Keratinocyte (primary cell): ENCODE measurements at regions not wholly inside any gene's neighbourhood (a gene's known extent, or its start where the extent isn't known, plus 50 kb on each side); places are given as distances from the start of the nearest gene placed in this dataset.

Experiments
- DNase-seq: peaks from one replicate; pipeline ENCODE4 v3.0.0-alpha.2; 2011; ENCODE audit warnings: low read depth, missing footprints, low spot score
- FAIRE-seq: peaks from 2 replicates; lab custom pipeline; 2011; peaks lifted over from hg19 to GRCh38; lab: Jason Lieb, UNC
- H2AFZ ChIP-seq: 2 replicates; pipeline ENCODE4 v1.6.0; 2012; ENCODE audit warnings: low read length, control low read depth, inconsistent platforms; ENCODE audit not compliant: control insufficient read depth
- H3K27ac ChIP-seq: 2 replicates; pipeline ENCODE4 v1.5.1; 2011; ENCODE audit warnings: low read length; ENCODE audit not compliant: control insufficient read depth, insufficient read depth
- H3K27me3 ChIP-seq: 3 replicates; pipeline ENCODE4 v1.6.0; 2011; ENCODE audit warnings: low read length; ENCODE audit not compliant: control insufficient read depth, insufficient read depth; ENCODE audit errors: extremely low read depth
- H3K36me3 ChIP-seq, 2 experiments: 2 replicates in 1 of 2; 3 replicates in 1 of 2; pipeline ENCODE4 v1.5.1; 2011; ENCODE audit warnings: low read length in 2 of 2, mild to moderate bottlenecking in 1 of 2; ENCODE audit not compliant: control insufficient read depth in 2 of 2, insufficient read depth in 2 of 2; ENCODE audit errors: extremely low read depth in 1 of 2
- H3K4me1 ChIP-seq: 3 replicates; pipeline ENCODE4 v1.5.1; 2011; ENCODE audit warnings: low read length; ENCODE audit not compliant: control insufficient read depth, insufficient read depth; ENCODE audit errors: extremely low read depth
- H3K4me2 ChIP-seq: 3 replicates; pipeline ENCODE4 v1.6.0; 2011; ENCODE audit warnings: low read depth, low read length; ENCODE audit not compliant: control insufficient read depth, insufficient read depth; ENCODE audit errors: extremely low read depth
- H3K4me3 ChIP-seq, 3 experiments: fragments of 200-600 bp in 1 of 3; sonication (generic) in 1 of 3; 2 replicates in 2 of 3; 3 replicates in 1 of 3; pipeline ENCODE4 v1.5.1; 2011 to 2016; ENCODE audit warnings: low read length in 3 of 3, mild to moderate bottlenecking in 3 of 3, control low read depth in 2 of 3, inconsistent platforms in 1 of 3, low read depth in 1 of 3, mixed read lengths in 1 of 3, mixed run types in 1 of 3, moderate library complexity in 1 of 3; ENCODE audit not compliant: control insufficient read depth in 2 of 3, insufficient read depth in 2 of 3; ENCODE audit errors: extremely low read depth in 1 of 3
- H3K79me2 ChIP-seq: 2 replicates; pipeline ENCODE4 v1.6.0; 2012; ENCODE audit warnings: low read length; ENCODE audit not compliant: control insufficient read depth, insufficient read depth
- H3K9ac ChIP-seq: 3 replicates; pipeline ENCODE4 v1.6.0; 2011; ENCODE audit warnings: low read length; ENCODE audit not compliant: control insufficient read depth, insufficient read depth; ENCODE audit errors: extremely low read depth
- H3K9me1 ChIP-seq: 3 replicates; pipeline ENCODE4 v1.6.0; 2011; ENCODE audit warnings: low read length; ENCODE audit not compliant: control insufficient read depth, insufficient read depth; ENCODE audit errors: extremely low read depth
- H3K9me3 ChIP-seq: 2 replicates; pipeline ENCODE4 v1.5.1; 2012; ENCODE audit warnings: low read depth, low read length; ENCODE audit not compliant: control insufficient read depth
- H4K20me1 ChIP-seq: 3 replicates; pipeline ENCODE4 v1.6.0; 2011; ENCODE audit warnings: low read length; ENCODE audit not compliant: control insufficient read depth, insufficient read depth; ENCODE audit errors: extremely low read depth
- CTCF ChIP-seq, 3 experiments: IDR thresholded peaks in 1 of 3; conservative IDR thresholded peaks in 1 of 3; optimal IDR thresholded peaks in 1 of 3; 2 replicates in 2 of 3; 3 replicates in 1 of 3; pipeline versions ENCODE3 to v1.5.1; 2011; ENCODE audit warnings: low read length in 3 of 3, mild to moderate bottlenecking in 3 of 3, moderate library complexity in 2 of 3, control low read depth in 1 of 3, inconsistent platforms in 1 of 3; ENCODE audit not compliant: insufficient read depth in 2 of 3; ENCODE audit errors: extremely low read depth in 1 of 3
- EZH2 ChIP-seq: IDR thresholded peaks from one replicate; pipeline ENCODE4 v1.6.1; 2012; ENCODE audit warnings: inconsistent platforms, mild to moderate bottlenecking, low read length, moderate library complexity
- dilution Hi-C: fragments of 300-500 bp; cut with MboI; formaldehyde crosslinking; loops from one replicate; pipeline ENCODE4 v1.7.0; 2020; ENCODE audit warnings: low sequenced_read_pairs; ENCODE audit not compliant: extremely low pct_ligation_motif_present

GRCh38 chr10:131617113-131617858 is 283.5 kb upstream of the PPP2R2D start:
- H3K79me2 ChIP-seq: no peaks in the 10 kb centered on the region
- no peaks in the 10 kb centered on the region for H4K20me1 ChIP-seq
- no peak overlapping the region for H2AFZ ChIP-seq
- H3K4me2 ChIP-seq: no peak overlapping the region
- FAIRE-seq (no peak), DNase-seq (no peak)
- no peaks in the 10 kb centered on the region for H3K4me1 ChIP-seq
- no peaks in the 10 kb centered on the region for H3K27me3 ChIP-seq
- H3K9ac ChIP-seq: no peak overlapping the region
- H3K36me3 ChIP-seq: no peaks in the 10 kb centered on the region
- TF ChIP-seq EZH2 (no peak), CTCF (optimal IDR thresholded peaks at IDR 0.05 in 1 of 3, IDR thresholded peaks at IDR 0.05 in 1 of 3, conservative IDR thresholded peaks at IDR 0.05 in 1 of 3; ENCODE audit: extremely low read depth in 1 of 3, insufficient read depth in 2 of 3, low read length in 3 of 3) (no peak)
- H3K4me3 ChIP-seq: no peak overlapping the region
- peaks cover 6% of the 10 kb centered on the region for H3K9me3 ChIP-seq
- dilution Hi-C loops: no loop called here
- no peaks in the 10 kb centered on the region for H3K9me1 ChIP-seq
- no peak overlapping the region for H3K27ac ChIP-seq

- Histone ChIP-seq H3K9me1 (no peaks in the 10 kb centered on the region), H3K4me3 (no peak overlapping the region), H3K27me3 (no peaks in the 10 kb centered on the region), H3K4me2 (no peak overlapping the region), H2AFZ (no peak overlapping the region), H3K9me3 (peaks cover 5% of the 10 kb centered on the region), H3K9ac (no peak overlapping the region), H3K79me2 (no peaks in the 10 kb centered on the region), H3K4me1 (no peaks in the 10 kb centered on the region), H3K36me3 (no peaks in the 10 kb centered on the region), H4K20me1 (no peaks in the 10 kb centered on the region), H3K27ac (no peak overlapping the region)
- DNase-seq (no peak), FAIRE-seq (no peak)
- no peak for TF ChIP-seq EZH2
- no peak for TF ChIP-seq CTCF (optimal IDR thresholded peaks at IDR 0.05 in 1 of 3, IDR thresholded peaks at IDR 0.05 in 1 of 3, conservative IDR thresholded peaks at IDR 0.05 in 1 of 3; ENCODE audit: extremely low read depth in 1 of 3, insufficient read depth in 2 of 3, low read length in 3 of 3)
- dilution Hi-C loops: no loop called here
These were observed 282.1 kb upstream of the PPP2R2D start for GRCh38 chr10:131618587-131619267.
